Stimulated activated effector memory CD8-positive, alpha-beta T cell treated with anti-CD3 and anti-CD28 coated beads, Interleukin-12 subunit alpha, Interleukin-12 subunit beta, amount 100 ng/mL, for 72 hours (primary cell): ENCODE measurements at regions not wholly inside any gene's neighbourhood (a gene's known extent, or its start where the extent isn't known, plus 50 kb on each side); places are given as distances from the start of the nearest gene placed in this dataset.

Experiments used
- ATAC-seq: fragments of 150-1000 bp; cut with Tn5 transposase; 2 replicates; pipeline ENCODE4 v1.10.0; 2021
- DNase-seq, 2 donors: peaks; one replicate each; pipeline ENCODE4 v3.0.0; 2021 to 2022; ENCODE audit warnings: low spot score in 2 of 2
- H3K27ac Mint-ChIP-seq: one replicate; pipeline ENCODE4 v1.8.0; 2022; ENCODE audit warnings: mild to moderate bottlenecking, mixed read lengths
- H3K36me3 Mint-ChIP-seq: one replicate; pipeline ENCODE4 v1.8.0; 2022; ENCODE audit warnings: mild to moderate bottlenecking, mixed read lengths
- H3K4me1 Mint-ChIP-seq: one replicate; pipeline ENCODE4 v1.8.0; 2022; ENCODE audit warnings: mixed read lengths
- H3K4me3 Mint-ChIP-seq: one replicate; pipeline ENCODE4 v1.8.0; 2022; ENCODE audit warnings: mild to moderate bottlenecking, mixed read lengths
- H3K9me3 Mint-ChIP-seq: one replicate; pipeline ENCODE4 v1.8.0; 2022; ENCODE audit warnings: mixed read lengths

DNA sequence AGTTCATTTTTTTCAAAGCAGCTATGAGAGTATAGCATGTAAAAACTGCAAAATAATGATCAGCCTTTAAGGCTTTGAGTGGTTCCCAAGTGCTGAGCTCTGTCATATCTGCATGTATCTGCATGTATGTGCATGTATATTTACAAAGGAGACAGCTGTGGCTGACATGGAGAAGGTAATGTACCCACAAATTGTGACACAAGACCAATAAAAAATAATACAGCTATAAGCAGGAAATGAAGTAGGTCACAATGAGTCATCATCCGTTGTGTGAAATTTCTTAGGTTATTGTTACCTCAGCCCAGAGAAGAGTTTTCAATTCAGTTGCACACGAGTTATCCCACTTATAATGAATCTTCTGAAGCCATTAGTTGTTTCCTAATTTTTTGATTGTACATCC is 60.9 kb upstream of the MED4 start:
- Mint-ChIP-seq H3K36me3 (no peaks in the 10 kb centered on the region), H3K27ac (peak overlapping the region; percentile 88), H3K4me3 (peak overlapping the region; percentile 55), H3K9me3 (no peaks in the 10 kb centered on the region), H3K4me1 (peaks cover 47% of the 10 kb centered on the region)
- DNase-seq (no peak), ATAC-seq (peak; percentile 93)

DNA sequence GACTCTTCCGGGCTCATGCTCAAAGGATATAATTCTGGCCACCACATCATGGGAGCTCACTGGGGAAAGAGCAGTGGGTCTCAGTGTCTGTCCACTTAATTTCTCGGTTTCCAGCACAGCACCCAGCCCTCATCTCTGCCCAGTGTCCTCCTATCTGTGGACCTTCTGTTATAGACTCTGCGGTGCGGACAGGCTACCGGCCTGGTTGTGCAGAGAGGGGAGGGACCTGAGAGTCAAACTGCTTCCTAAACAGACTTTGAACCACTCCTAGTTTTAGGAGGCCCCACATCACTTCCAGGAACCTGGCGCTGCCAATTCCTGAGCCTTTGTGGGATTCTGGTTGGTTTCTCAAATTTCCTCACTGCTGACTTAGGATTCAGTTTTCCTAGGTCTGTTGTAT is 59.8 kb upstream of the MED4 start:
- no peak overlapping the region for H3K4me3 Mint-ChIP-seq
- peak overlapping the region; percentile 88 for H3K27ac Mint-ChIP-seq
- H3K9me3 Mint-ChIP-seq: no peaks in the 10 kb centered on the region
- H3K36me3 Mint-ChIP-seq: no peaks in the 10 kb centered on the region
- H3K4me1 Mint-ChIP-seq: peaks cover 47% of the 10 kb centered on the region
- ATAC-seq (no peak), DNase-seq (no peak)

DNA sequence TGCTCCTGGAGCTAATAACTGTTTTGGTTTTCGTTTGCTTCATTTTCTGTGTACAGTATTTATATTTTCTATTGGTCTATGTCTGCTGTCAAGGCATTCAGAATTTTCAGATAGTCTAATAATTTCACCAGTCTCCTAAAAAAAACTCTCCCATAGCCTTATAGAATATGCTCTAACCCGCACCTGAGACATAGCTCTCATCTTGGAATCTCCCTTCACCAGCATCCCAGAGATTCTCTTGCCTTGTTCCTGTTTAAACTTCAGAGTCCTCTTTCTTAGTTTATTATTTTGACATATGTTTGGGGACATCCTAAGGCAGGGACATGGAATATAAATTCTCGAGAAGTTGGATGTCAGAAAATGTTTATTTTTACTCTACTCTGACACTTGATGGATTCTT is 58.3 kb upstream of the MED4 start:
- H3K4me3 Mint-ChIP-seq: no peak overlapping the region
- DNase-seq: no peak
- peaks cover 44% of the 10 kb centered on the region for H3K4me1 Mint-ChIP-seq
- H3K27ac Mint-ChIP-seq: no peak overlapping the region
- no peaks in the 10 kb centered on the region for H3K36me3 Mint-ChIP-seq
- no peaks in the 10 kb centered on the region for H3K9me3 Mint-ChIP-seq
- no peak for ATAC-seq

DNA sequence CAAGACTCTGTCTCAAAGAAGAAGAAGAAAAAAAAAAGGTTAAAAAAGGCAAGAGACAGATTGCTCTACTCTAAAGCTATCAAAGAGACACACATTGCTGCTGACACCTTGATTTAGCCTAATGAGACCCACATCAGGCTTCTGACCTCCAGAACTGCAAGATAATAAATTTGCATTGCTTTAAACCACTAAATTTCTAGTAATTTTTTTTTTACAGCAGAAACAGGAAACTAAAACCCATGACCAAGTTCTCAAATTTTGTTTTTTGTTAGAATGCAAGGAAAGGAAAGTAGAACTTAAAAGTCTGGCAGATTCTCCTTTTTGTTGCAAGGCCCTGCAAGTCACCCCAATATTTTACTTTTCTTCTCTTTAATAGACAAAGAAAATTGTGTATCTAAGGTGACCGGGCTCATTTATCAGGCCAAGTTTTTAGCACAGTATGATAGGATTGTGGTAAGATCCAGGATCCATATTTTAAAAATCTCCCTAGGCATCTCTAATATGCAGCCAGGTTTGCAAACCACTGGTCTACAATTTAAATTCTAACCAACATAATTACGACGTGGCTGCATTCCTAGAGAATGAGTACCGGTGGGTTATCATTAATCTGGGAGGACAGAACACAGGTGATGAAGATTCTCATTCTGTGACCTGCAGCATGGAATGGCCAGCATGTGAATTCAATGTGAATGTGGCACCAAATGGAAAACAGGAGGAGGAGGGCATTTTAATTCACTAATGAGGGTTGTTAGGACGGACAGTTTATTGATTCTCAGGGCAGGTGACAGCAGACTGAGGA is 56.7 kb upstream of the MED4 start:
- Mint-ChIP-seq H3K4me1 (peaks cover 43% of the 10 kb centered on the region), H3K9me3 (no peaks in the 10 kb centered on the region), H3K27ac (peak overlapping the region; percentile 10), H3K4me3 (no peak overlapping the region), H3K36me3 (no peaks in the 10 kb centered on the region)
- DNase-seq (no peak), ATAC-seq (no peak)

DNA sequence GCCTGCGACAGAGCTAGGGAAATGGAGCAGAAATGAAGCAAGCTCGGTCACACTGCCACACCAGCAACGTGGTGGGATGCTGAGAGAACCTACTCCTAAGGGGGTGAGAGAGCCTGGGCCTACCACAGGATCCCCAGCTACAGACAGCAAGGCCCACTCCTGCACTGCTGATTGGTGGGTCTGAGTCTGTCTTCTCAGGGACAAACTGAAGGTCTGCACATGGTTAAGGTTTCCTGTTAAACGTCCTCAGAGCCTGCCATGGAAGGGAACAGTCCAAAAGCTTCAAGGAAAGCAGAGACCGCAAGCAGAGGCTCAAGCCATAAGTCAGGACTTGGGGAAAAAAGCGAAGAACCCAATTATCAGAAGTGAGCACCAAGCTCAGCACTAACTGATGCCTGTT is 53.5 kb upstream of the MED4 start:
- Mint-ChIP-seq H3K4me1 (peaks cover 27% of the 10 kb centered on the region), H3K36me3 (no peaks in the 10 kb centered on the region), H3K4me3 (no peak overlapping the region), H3K9me3 (no peaks in the 10 kb centered on the region), H3K27ac (peak overlapping the region; percentile 67)
- DNase-seq: no peak
- ATAC-seq: peak; percentile 11

DNA sequence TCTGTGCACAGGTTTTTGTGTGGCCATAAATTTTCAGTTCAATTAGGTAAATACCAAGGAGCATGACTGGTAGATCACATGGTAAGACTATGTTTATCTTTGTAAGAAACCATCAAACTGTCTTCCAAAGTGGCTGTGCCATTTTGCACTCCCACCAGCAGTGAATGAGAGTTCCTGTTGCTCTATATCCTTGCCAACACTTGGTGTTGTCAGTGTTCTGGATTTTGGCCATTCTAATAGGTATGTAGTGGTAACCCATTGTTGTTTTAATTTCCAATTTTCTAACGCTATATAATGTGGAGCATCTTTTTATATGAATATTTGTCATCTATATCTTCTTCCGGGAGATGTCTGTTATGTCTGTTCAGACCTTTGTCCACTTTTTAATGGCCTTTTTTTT is 51.7 kb upstream of the MED4 start:
- ATAC-seq (no peak), DNase-seq (no peak)
- H3K36me3 Mint-ChIP-seq: no peaks in the 10 kb centered on the region
- H3K27ac Mint-ChIP-seq: no peak overlapping the region
- H3K9me3 Mint-ChIP-seq: no peaks in the 10 kb centered on the region
- H3K4me1 Mint-ChIP-seq: peaks cover 23% of the 10 kb centered on the region
- H3K4me3 Mint-ChIP-seq: no peak overlapping the region

DNA sequence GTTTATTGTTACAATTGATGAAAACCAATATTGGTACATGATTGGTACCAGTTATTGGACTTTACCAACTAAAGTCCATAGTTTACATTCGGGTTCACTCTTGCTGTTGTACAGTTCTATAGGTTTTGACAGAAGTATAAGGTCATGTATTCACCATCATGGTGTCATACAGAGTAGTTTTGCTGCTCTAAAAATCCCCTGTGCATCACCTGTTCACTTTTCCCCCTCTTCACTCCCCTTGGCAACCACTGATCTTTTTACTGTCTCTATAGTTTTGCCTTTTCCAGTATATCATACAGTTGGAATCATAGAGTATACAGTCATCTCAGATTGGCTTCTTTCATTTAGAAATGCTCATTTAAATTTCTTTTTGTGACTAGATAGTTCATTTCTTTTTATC is 51.2 kb upstream of the MED4 start:
- Mint-ChIP-seq H3K4me1 (peaks cover 20% of the 10 kb centered on the region), H3K36me3 (no peaks in the 10 kb centered on the region), H3K4me3 (no peak overlapping the region), H3K27ac (no peak overlapping the region), H3K9me3 (no peaks in the 10 kb centered on the region)
- ATAC-seq (no peak), DNase-seq (no peak)
